Astrocyte of the cerebellum (primary cell): ENCODE measurements at regions not wholly inside any gene's neighbourhood (a gene's known extent, or its start where the extent isn't known, plus 50 kb on each side); places are given as distances from the start of the nearest gene placed in this dataset.

Source experiments
- DNase-seq: peaks from one replicate; pipeline ENCODE4 v3.0.0-alpha.2; 2011; ENCODE audit warnings: low read depth
- H3K4me3 ChIP-seq: 2 replicates; pipeline ENCODE4 v1.5.1; 2011; ENCODE audit warnings: mild to moderate bottlenecking, low read depth, low read length, moderate library complexity
- CTCF ChIP-seq: IDR thresholded peaks from 2 replicates; pipeline ENCODE4 v1.5.1; 2012; ENCODE audit warnings: low read length, low read depth, moderate library complexity, mild to moderate bottlenecking; ENCODE audit errors: missing control alignments
- in situ Hi-C: cut with HindIII; loops from 2 replicates; pipeline ENCODE4 v1.10.0; 2017; ENCODE audit warnings: low sequenced_read_pairs

- in situ Hi-C loops = no loop called here
- no peak for TF ChIP-seq CTCF
- H3K4me3 ChIP-seq = no peak overlapping the region
- no peak for DNase-seq
These were observed 149.4 kb upstream of the PTPRM start for GRCh38 chr18:7417727-7418126.

- no peak for TF ChIP-seq CTCF
- DNase-seq = no peak
- in situ Hi-C loops = no loop called here
- no peak overlapping the region for H3K4me3 ChIP-seq
These were observed 137.3 kb upstream of the PTPRM start for GRCh38 chr18:7429831-7430230.

- no peak for TF ChIP-seq CTCF
- no peak for DNase-seq
- in situ Hi-C loops = no loop called here
- no peak overlapping the region for H3K4me3 ChIP-seq
These were observed 130.9 kb upstream of the PTPRM start for GRCh38 chr18:7436166-7436565.

- DNase-seq = no peak
- no peak for TF ChIP-seq CTCF
- in situ Hi-C loops = no loop called here
These were observed 129.2 kb upstream of the PTPRM start for GRCh38 chr18:7437870-7438269.

GRCh38 chr18:7438646-7439045, 128.5 kb upstream of the PTPRM start:
- H3K4me3 ChIP-seq = no peak overlapping the region
- in situ Hi-C loops = no loop called here
- DNase-seq = no peak
- no peak for TF ChIP-seq CTCF

More at GRCh38 chr18:7437870-7438269, 129.2 kb upstream of the PTPRM start:
- H3K4me3 ChIP-seq = no peak overlapping the region

GRCh38 chr18:7447318-7448028, 119.6 kb upstream of the PTPRM start:
- in situ Hi-C loops = no loop called here
- no peak for DNase-seq
- H3K4me3 ChIP-seq = no peak overlapping the region
- TF ChIP-seq CTCF = no peak
